OCI-LY7 (cell line): ENCODE measurements at regions not wholly inside any gene's neighbourhood (a gene's known extent, or its start where the extent isn't known, plus 50 kb on each side); places are given as distances from the start of the nearest gene placed in this dataset.

Experiments used
- CTCF ChIP-seq: fragments of 200-600 bp; sonication (generic); conservative IDR thresholded peaks from 2 replicates; pipeline ENCODE4 v1.5.1; 2014; ENCODE audit warnings: mild to moderate bottlenecking, antibody characterized with exemption, low read length, moderate library complexity, mixed read lengths
- EZH2phosphoT487 ChIP-seq: fragments of 200-600 bp; sonication (generic); IDR thresholded peaks from 2 replicates; pipeline ENCODE4 v1.6.1; 2018; ENCODE audit warnings: low read depth, borderline replicate concordance, mild to moderate bottlenecking, mixed run types, antibody characterized with exemption, low read length, moderate library complexity, mixed read lengths

DNA sequence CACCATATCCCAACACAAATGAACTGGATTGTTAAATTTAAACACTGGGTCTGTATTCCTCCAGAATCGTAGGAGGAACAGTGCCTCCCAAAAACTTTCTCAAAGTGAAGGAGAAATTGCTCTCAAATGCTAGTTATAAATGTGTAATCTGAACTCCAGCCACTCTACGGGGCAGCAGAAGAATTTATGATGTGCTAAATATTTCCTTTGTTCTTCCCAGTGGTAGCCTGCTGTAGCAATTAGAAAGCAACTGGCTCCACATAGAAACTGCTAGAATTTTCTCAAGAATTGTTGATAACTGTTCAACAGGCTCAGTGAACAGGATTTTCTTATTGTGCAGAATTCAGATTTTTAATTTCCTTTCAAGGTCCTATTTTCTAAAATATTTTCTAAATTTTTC lies 49.8 kb upstream of the EYA4 start:
- TF ChIP-seq CTCF (no peak), EZH2phosphoT487 (no peak)
